HG02763 (cell line): ENCODE measurements at regions not wholly inside any gene's neighbourhood (a gene's known extent, or its start where the extent isn't known, plus 50 kb on each side); places are given as distances from the start of the nearest gene placed in this dataset.

Experiments
- ATAC-seq: cut with Tn5 transposase; IDR thresholded peaks from one replicate; pipeline ENCODE4 v1.9.1; 2021; ENCODE audit warnings: mild to moderate bottlenecking, moderate library complexity; ENCODE audit not compliant: unreplicated experiment

DNA sequence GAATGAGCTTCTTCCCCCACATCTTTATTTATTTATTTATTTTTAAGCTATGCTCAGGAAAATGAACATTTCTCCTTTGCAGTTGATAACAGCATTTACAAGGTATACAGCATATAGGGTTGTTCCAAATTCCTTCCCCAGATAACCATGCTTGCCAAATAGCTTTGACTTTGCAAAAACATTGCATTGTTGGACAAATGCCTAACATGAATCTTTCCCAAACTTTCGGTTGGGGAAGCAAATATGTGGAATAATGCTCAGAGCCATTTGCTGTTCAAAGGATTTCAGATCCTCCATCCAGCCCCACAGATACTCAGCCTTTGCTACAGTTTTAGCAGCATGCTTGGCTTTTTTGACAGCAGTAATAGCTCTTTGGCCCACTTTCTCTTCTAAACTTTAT lies 127.2 kb upstream of the AGA start:
- ATAC-seq, result no peak

DNA sequence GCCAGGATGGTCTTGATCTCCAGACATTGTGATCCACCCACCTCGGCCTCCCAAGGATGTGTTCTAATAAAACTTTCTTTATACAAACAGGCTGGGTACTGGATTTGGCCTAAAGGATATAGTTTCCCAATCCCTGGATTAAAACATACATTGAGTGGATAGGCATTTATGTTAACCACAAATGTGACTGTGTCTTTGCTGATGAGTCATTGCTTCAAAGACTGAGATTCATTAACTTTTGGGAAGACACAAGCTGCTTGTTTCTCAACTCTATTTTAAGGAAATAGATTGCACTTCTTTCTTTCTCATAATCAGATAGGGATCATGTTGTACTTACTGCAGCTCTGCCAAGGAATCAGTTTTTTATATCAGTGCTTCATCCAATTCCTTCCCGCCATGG lies 131.3 kb upstream of the AGA start:
- ATAC-seq, result no peak

DNA sequence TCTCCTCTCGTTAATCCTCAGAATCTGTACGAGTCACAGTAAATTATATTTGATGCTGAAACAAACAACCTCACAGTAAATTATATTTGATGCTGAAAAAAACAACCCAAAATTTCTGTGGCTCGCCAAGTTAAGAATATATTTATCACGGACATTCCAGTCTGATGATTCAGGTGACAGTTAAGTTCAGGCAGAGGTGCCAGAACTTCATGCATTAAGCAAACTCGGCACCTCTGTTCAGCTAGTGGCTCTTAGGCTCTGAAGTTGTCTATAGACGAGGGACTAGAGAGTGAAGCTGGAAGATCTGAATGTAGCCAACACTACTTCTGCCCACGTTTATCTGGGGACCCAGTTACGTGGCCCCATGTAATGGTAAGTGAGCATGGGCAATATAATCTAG lies 132.2 kb upstream of the AGA start:
- no peak for ATAC-seq

DNA sequence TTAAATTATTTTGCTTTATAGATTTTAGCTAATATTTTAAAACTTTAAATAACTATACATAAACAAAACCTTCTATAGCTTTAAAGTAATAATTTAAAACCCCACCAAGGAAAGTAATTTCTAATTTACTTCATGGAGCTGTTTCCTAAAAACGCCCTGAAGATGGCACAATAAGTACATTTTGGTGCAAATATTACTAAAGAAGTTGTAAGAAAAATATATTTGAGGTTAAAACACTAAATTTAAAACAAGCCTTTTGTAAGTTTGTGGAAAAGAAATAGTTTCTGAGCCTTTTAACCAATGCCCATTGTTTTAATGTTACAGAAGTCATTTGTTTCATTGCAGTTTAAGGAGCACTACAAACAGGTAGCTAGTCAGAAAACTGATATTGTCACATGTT lies 137.4 kb upstream of the AGA start:
- ATAC-seq, result no peak

DNA sequence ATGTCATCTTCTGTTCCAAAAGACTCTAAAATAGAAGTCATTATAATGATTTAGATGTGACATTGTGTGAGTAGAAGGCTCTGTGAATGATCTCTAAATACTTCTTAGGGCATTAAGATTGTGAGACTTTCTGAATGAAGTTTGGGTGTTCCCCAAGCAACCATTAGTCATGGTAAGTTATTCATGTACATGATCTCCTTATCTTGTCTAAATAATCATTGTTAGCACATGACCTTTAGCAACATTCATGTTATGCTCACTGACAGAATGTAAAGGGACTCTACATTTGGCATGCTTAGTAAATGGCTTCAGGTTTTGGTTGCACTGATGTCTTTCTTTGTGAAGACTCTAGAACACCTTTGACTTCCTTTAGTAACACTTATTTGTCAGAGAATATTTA lies 140.8 kb upstream of the AGA start:
- no peak for ATAC-seq

DNA sequence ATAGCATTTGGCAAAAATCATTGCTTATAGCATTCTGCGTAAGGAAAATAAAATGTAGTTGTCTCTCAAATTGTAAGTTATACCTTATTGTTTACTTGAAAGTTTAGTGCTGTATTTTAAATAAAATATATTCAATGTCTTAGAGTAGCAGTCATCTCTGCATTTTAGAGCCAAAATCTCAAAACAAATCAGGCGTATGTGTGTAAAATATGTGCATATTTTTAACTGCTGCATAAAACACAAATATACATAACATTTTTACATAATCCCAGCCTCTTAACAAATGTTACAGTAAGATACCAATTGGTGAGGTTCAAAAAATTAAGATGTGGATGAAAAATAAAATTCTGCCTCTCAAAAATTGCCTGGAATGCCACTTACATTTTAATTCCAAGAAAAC lies 145.8 kb upstream of the AGA start:
- ATAC-seq, result no peak

DNA sequence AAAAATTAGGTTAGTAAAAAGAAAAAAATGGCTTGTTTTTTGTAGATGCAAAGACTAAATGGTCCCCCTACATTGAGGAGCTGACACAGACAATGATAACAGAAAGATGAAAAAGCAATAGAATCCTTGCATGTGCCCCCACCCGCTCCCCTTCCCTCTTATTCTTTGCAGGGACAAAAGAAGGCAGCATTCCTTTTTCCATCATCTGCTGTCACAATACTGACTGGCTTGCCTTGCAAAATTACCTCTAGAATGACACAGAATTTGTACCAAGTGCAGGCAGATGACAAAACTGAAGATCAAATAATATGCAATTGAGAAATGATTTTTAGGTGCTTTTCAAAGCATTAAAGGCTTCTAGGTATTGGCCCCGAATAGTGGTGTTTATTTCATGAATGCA lies 153.1 kb upstream of the AGA start:
- no peak for ATAC-seq

DNA sequence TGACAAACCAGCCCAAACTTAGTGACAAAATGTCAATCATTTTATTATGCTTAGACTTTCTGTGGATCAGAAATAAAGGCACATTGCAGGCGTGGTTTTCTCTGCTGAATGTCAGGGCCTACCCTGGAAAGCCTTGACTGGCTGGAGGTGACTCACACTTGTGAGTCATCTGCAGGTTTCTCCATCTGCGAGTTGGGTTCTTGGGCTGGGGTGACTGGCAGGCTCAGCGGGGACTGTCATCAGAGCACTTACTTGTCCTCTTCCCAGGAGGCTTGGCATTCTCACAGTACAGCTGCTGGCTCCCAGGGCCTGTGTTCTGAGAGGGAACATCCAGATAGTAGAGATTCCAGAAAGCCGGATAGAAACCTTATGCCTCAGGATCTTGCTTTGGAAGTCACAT lies 153.8 kb upstream of the AGA start:
- no peak for ATAC-seq

DNA sequence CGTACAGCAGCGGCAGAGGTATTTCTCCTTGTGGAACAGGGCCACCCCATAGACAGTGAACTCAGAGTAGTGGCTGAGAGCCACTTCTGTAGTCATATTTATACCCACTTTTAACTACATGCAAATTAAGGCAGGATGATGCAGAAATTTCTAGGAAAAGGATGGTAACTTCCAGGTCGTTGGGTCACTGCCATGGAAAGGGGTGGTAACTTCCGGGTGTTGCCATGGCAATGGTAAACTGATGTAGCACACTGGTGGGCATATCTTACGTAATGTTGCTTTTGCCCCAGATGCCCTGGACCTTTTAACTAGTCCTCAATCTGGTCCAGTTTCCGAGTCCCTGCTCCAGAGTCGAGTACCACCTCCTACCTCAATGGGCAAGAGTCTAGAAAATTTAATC lies 154.8 kb upstream of the AGA start:
- no peak for ATAC-seq

DNA sequence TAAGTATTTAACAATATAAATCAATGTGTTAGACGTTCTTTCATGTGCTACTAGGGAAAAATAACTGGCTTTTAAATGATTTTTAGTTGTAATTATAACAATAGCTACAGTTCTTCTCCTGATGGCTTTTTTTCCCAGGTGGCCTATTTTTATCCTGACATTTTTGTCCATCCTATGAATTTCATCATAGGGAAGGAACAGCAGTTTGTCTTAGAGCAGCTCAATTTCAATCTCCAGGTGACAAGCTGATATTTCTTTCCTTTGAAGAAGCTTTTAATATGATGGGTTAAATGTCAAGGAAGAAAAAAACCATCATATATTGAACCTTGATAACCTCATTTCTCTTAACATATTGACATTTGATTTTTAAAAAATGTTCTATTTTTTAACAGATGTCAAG lies 163.0 kb upstream of the AGA start:
- no peak for ATAC-seq

DNA sequence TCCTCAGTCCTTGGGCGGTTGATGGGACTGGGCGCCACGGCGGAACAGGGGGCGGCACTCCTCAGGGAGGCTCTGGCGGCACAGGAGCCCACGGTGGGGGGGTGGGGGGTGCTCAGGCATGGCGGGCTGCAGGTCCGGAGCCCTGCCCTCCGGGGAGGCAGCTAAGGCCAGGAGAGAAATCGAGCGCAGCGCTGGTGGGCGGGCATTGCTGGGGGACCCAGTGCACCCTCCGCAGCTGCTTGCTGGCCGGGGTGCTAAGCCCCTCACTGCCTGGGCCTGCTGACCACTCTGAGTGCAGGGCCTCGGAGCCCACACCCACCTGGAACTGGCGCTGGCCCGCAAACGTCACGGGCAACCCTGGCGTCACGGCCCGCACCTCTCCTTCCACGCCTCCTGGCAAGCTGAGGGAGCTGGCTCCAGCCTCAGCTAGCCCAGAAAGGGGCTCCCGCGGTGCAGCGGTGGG lies 164.9 kb upstream of the AGA start:
- ATAC-seq, result no peak

DNA sequence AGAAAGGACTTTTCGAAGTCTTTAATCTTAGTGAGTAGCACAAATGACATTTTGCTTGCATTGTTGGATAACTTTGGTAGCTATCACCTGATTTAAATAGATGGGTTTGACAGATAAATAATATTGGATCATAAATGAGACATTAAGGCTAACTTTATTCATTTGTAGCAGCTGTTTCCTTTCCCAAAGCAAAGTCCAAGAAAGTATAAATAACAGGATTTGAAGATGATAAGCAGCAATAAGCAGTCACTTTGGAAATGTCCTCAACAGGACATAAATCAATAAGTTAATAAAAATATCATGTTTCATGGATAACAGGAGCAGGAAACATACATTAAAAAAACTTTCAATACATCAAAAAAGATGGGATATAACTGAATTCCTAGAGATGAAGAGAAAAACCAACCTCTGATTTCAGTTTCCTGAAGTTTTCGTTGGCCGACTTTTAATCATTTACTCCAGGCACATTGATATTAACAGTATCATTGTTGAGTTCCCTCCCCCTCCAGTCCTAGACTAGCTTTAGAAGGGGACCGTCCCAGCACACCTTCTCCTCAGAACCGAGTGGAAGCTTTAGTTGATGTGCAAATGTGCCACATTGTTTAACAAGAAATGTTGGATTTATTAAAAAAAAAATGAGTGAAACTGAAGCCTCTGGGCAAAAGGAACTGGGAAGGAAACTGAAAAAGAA lies 169.9 kb upstream of the AGA start:
- ATAC-seq, result no peak

DNA sequence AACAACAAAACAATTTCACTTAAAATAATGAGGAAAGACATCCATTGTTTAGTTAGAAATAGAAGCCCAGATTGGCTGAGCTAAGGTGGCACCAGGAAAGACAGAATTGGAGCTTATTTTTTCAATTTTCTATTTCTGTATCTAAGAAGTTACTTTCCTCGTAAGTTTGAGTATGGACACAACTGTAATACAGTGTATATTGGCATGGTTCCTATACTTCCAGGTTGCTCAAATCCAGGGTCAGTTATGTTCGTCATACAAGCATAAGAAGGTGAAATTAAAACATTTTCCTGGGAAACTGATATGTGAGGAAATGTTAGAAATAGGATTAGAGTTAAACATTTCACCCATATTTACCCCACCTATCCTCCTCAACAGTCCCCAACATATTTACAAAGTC lies 170.4 kb upstream of the AGA start:
- ATAC-seq, result no peak

DNA sequence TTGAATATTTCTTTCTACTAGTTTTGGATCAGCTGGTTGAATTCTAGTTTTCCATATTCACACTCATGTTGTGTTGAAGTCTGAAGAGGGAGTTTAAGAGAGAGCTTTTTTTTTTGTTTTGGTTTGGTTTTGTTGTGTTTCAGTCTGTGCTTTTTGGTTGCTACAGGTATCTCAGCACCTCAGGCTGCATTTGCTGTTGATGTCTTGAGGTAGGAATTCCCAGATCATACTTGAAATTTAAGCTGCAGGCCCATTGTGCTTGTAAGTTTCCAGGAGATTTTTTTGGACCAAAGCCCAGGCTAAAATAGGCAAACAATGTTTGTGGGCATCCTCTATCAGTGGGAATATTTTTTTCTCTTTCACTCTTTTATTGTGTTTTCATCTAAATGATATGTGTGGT lies 190.2 kb upstream of the AGA start:
- no peak for ATAC-seq

DNA sequence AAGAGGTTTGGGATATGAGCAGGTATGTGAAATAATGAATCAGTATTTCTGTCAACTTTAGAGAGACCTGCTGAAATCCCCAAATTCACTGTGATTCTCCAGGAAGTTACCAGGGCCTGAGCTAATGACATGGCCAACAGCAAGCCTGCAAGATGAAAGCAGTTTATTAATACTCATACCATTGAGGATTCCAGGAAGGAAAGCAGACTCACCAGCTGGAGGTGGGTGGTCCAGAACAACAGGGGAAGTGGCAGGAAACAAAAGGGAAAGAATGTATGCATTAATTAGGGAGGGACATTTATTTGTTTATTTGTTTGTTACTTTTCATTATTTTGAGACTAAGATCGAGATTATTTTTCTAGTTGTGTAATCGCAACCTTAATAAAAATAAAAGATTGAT lies 196.6 kb upstream of the AGA start:
- ATAC-seq, result no peak

DNA sequence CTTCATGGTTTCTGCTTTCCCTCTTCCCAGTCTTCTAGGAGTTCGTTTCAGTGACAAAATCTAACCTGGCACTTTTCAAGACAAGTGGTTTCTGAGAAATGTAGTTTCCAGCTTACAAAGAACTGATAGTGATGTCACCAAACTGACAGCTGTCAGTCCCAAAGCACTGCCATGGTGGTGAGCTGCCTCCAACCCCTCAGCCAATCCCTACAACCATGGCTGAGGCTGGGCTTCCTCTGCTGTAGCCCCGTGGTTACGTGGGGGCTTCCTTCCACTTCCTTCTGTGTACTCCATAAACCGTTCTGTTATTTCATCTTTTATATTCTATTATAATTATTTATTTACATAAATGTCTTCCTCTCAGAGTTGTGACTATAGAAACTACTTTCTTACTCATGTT lies 198.6 kb upstream of the AGA start:
- no peak for ATAC-seq

DNA sequence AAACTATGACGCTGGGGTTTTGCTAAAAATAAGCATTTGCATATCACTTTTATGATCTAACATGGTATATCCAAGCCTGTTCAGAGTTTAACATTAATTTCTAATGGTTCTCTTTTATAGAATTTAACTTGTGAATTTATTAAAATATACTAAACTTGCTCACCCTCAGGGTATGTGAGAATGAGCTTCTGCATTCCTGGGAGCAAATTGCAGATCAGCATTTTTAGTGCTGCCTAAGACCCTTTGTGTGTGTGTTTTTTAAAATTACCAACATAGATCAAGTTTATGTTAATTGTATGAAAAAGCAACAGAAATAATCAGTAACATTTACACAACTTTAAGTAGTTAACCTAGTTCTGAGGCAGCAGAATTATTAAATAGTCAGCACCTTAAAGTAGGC lies 218.0 kb upstream of the AGA start:
- ATAC-seq, result no peak

DNA sequence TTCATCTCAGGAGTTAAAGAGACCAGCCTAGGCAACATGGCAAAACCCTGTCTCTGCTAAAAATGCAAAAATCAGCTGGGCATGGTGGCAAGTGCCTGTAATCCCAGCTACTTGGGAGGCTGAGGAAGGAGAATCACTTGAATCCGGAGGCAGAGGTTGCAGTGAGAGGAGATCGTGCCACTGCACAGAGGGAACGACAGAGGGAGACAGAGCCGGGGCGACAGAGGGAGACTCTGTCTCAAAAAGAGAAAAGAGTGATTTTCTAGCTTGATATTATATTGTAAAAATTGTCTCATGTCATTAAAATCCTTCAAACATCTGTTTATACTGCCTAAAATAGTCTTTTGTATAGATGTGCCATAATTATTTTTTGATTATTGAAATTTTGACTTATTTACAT lies 225.4 kb upstream of the AGA start:
- ATAC-seq, result no peak

DNA sequence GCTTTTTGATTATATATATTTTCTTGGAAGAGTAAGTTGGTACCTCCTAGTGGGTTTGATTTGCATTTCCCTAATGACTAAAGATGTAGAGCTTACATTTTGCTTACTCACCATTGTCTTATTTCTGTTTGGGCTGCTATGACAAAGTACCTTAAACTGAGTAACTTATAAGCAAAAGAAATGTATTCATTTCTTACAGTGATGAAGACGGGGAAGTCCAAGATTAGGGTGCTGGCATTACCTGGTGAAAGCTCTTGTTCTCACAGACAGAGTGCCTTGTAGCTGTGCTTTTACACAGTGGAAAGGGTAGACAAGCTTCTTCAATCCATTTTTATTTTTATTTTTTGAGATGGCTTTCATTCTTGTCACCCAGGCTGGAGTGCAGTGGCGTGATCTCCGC lies 229.2 kb upstream of the AGA start:
- no peak for ATAC-seq

DNA sequence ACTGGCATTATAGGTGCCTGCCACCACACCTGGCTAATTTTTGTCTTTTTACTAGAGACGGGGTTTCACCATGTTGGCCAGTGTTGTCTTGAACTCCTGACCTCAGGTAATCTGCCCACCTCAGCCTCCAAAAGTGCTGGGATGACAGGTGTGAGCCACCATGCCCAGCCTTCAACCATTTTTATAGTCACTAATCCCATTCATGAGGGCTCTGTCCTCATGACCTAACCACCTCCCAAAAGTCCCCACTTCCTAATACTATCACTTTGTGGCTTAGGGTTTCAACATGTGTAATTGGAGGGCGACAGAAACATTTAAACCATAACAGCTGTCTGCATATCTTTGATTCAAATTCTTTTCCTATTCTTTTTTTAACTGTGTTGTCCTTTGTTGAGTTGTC lies 229.6 kb upstream of the AGA start:
- ATAC-seq, result no peak

DNA sequence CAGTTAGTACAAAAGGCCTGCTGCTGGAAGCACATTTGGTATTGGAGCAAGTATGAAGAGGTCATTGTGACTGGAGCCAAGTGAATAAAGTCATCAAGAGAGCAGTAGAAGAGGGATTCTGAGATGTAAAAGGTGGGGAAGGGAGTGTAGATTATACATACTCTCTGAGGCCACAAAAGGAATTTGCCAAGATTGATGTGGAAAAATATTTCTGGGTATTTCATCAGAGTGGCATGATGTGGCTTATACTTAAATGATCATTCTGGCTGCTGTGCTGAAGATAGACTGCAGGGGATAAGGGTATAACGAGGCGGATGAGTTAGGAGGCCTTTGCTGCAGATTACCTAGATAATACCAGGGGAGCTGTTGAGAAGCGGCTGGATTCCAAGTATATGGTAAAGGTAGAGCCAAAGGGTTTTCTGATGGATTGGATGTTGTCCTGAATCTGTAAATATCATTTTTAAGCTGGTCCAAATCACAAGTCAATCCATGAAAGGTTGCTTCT lies 231.8 kb upstream of the AGA start:
- no peak for ATAC-seq

DNA sequence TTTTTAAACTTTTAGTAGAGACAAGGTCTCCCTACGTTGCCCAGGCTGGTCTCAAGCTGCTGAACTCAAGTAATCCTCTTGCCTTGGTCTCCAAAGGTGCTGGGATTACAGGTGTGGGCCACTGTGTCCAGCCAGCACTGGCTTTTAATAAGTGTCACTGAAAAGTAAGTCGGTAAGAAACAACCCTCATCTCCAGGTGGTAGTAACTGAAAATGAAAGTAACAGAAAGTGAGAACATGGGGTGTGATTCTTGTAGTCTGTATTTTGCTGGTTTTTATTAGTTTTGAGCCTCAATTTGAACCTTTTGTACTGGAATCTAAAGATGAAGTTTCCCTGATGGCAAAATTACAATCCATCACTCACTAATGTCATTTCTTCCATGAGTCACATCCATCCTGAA lies 238.1 kb upstream of the AGA start:
- ATAC-seq, result no peak

DNA sequence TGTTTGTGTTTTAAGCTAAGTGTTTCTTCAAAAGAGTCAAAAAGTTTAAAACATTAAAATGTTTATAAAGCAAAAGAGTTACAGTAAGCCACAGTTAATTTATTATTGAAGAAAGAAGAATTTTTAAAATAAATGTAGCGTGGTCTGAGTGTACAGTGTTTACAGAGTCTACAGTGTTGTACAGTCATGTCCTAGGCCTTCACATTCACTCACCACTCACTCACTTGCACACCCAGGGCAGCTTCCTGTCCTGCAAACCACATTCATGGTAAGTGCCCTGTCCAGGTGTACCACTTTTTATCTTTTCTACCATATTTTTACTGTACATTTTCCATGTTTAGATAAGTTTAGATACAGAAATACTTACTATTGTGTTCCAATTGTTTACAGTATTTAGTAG lies 239.7 kb upstream of the AGA start:
- no peak for ATAC-seq
